ENCODE measurements at regions not wholly inside any gene's neighbourhood (a gene's known extent, or its start where the extent isn't known, plus 50 kb on each side); places are given as distances from the start of the nearest gene placed in this dataset.

DNA sequence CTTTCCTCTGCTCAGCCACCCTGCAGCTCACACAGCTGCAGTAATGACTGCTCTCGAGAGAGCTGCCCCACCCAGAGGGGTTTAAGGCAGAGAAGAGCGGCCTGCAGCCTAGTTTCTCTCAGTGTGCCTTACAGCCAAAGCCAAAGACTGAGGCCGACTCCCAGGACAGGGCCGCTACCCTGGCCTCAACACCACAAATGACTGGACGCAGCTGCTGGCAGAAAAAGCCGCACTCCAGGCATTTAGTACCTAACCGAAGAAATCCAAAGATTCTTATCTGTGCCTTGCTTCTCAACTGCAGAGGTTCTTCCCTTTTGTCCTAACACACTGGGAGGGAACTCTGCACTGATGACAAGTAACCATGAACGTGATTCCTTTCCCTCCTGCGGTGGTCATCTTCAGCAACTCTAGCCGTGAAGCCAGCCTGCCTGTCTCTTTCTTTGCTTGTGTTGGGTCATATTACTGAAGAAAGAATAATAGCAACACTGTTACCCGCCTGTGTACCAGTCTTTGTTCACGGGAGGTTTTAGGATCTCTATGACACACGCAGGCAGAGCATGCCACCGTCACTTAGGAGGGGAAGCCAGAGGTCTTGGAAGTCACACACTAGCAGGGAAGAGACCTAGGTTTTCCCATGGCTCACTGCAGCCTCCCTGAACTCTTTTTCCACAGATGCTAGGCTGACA is 202.7 kb downstream of the RHOU start (continued):
- TF ChIP-seq, protein P1, sequence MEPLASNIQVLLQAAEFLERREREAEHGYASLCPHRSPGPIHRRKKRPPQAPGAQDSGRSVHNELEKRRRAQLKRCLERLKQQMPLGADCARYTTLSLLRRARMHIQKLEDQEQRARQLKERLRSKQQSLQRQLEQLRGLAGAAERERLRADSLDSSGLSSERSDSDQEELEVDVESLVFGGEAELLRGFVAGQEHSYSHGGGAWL (CRISPR knock-in tag; IDR thresholded peaks at IDR 0.05), result no peak
- TF ChIP-seq ZFP36L1 (CRISPR knock-in tag; IDR thresholded peaks at IDR 0.05), result no peak
- TF ChIP-seq HES4 (CRISPR knock-in tag; IDR thresholded peaks at IDR 0.05; ENCODE audit: borderline replicate concordance), result no peak
- TF ChIP-seq TRIM24 (CRISPR knock-in tag; IDR thresholded peaks at IDR 0.05), result no peak
- TF ChIP-seq MIXL1 (CRISPR knock-in tag; IDR thresholded peaks at IDR 0.05), result no peak
- no peak for TF ChIP-seq SNAPC2 (CRISPR knock-in tag; IDR thresholded peaks at IDR 0.05)
- TF ChIP-seq, protein P2, sequence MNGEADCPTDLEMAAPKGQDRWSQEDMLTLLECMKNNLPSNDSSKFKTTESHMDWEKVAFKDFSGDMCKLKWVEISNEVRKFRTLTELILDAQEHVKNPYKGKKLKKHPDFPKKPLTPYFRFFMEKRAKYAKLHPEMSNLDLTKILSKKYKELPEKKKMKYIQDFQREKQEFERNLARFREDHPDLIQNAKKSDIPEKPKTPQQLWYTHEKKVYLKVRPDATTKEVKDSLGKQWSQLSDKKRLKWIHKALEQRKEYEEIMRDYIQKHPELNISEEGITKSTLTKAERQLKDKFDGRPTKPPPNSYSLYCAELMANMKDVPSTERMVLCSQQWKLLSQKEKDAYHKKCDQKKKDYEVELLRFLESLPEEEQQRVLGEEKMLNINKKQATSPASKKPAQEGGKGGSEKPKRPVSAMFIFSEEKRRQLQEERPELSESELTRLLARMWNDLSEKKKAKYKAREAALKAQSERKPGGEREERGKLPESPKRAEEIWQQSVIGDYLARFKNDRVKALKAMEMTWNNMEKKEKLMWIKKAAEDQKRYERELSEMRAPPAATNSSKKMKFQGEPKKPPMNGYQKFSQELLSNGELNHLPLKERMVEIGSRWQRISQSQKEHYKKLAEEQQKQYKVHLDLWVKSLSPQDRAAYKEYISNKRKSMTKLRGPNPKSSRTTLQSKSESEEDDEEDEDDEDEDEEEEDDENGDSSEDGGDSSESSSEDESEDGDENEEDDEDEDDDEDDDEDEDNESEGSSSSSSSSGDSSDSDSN (CRISPR knock-in tag; IDR thresholded peaks at IDR 0.05), result no peak
- no peak for TF ChIP-seq MLX (CRISPR knock-in tag; IDR thresholded peaks at IDR 0.05)
- no peak for TF ChIP-seq SOX13 (IDR thresholded peaks at IDR 0.05)
- peak in 1 of 2 experiments; percentile 8; a peak in 1 of 4 replicates for TF ChIP-seq SOX13 (CRISPR knock-in tag; conservative IDR thresholded peaks at IDR 0.05 in 1 of 2, IDR thresholded peaks at IDR 0.05 in 1 of 2)
- no peak for TF ChIP-seq ZNF232 (CRISPR knock-in tag; IDR thresholded peaks at IDR 0.05; ENCODE audit: borderline replicate concordance)
- TF ChIP-seq ZNF747 (CRISPR knock-in tag; IDR thresholded peaks at IDR 0.05; ENCODE audit: borderline replicate concordance), result 0 out of 2 replicates have a peak, but pooled peaks have one; percentile 22
- TF ChIP-seq, protein P3, sequence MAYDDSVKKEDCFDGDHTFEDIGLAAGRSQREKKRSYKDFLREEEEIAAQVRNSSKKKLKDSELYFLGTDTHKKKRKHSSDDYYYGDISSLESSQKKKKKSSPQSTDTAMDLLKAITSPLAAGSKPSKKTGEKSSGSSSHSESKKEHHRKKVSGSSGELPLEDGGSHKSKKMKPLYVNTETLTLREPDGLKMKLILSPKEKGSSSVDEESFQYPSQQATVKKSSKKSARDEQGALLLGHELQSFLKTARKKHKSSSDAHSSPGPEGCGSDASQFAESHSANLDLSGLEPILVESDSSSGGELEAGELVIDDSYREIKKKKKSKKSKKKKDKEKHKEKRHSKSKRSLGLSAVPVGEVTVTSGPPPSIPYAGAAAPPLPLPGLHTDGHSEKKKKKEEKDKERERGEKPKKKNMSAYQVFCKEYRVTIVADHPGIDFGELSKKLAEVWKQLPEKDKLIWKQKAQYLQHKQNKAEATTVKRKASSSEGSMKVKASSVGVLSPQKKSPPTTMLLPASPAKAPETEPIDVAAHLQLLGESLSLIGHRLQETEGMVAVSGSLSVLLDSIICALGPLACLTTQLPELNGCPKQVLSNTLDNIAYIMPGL (CRISPR knock-in tag; IDR thresholded peaks at IDR 0.05; ENCODE audit: borderline replicate concordance in 1 of 2, low read depth in 1 of 2), result peak in 1 of 2 experiments; percentile 55; a peak in 1 of 4 replicates
- TF ChIP-seq CHD4 (IDR thresholded peaks at IDR 0.05; ENCODE audit: borderline replicate concordance, low read length), result no peak
- TF ChIP-seq POGZ (CRISPR knock-in tag; IDR thresholded peaks at IDR 0.05), result no peak
- TF ChIP-seq THYN1 (CRISPR knock-in tag; IDR thresholded peaks at IDR 0.05; ENCODE audit: borderline replicate concordance, low read depth), result no peak

Measured in HepG2 (cell line).